ENCODE measurements at regions not wholly inside any gene's neighbourhood (a gene's known extent, or its start where the extent isn't known, plus 50 kb on each side); places are given as distances from the start of the nearest gene placed in this dataset.

- no peak for ATAC-seq
- TF ChIP-seq ZFP3 (CRISPR knock-in tag; IDR thresholded peaks at IDR 0.05) (no peak), ZFP30 (CRISPR knock-in tag; IDR thresholded peaks at IDR 0.05) (no peak), CSRNP3 (CRISPR knock-in tag; IDR thresholded peaks at IDR 0.05) (no peak), PATZ1 (CRISPR knock-in tag; IDR thresholded peaks at IDR 0.05; ENCODE audit: borderline replicate concordance) (no peak), ARNTL (CRISPR knock-in tag; IDR thresholded peaks at IDR 0.05; ENCODE audit: borderline replicate concordance, low read depth) (no peak)
These were observed 126.8 kb downstream of the BCL2L11 start for GRCh38 chr2:111247491-111247890.

- TF ChIP-seq ISL1 (CRISPR knock-in tag; IDR thresholded peaks at IDR 0.05) (0 out of 2 replicates have a peak, but pooled peaks have one; percentile 46), ZNF8 (CRISPR knock-in tag; IDR thresholded peaks at IDR 0.05) (no peak)
- ATAC-seq: peak; percentile 39; the same call in 2 of the 3 replicates
These were observed 129.1 kb downstream of the BCL2L11 start for GRCh38 chr2:111249806-111250205.

GRCh38 chr2:111250448-111251030 lies 129.8 kb downstream of the BCL2L11 start:
- ATAC-seq: no peak; the same call in 1 of the 3 replicates
- TF ChIP-seq ZNF70 (CRISPR knock-in tag; IDR thresholded peaks at IDR 0.05) (no peak), ZNF565 (CRISPR knock-in tag; conservative IDR thresholded peaks at IDR 0.05; ENCODE audit: low read depth) (no peak), ZNF8 (CRISPR knock-in tag; IDR thresholded peaks at IDR 0.05) (no peak), TOX (CRISPR knock-in tag; IDR thresholded peaks at IDR 0.05; ENCODE audit: borderline replicate concordance) (no peak), RARB (CRISPR knock-in tag; IDR thresholded peaks at IDR 0.05) (no peak), ZFP30 (CRISPR knock-in tag; IDR thresholded peaks at IDR 0.05) (no peak), SNAI2 (CRISPR knock-in tag; IDR thresholded peaks at IDR 0.05) (no peak), BACH2 (CRISPR knock-in tag; IDR thresholded peaks at IDR 0.05; ENCODE audit: borderline replicate concordance) (no peak), CREB5 (CRISPR knock-in tag; IDR thresholded peaks at IDR 0.05; ENCODE audit: low read depth) (no peak), OSR1 (CRISPR knock-in tag; IDR thresholded peaks at IDR 0.05) (no peak), CSRNP3 (CRISPR knock-in tag; IDR thresholded peaks at IDR 0.05) (no peak), PPARA (CRISPR knock-in tag; IDR thresholded peaks at IDR 0.05; ENCODE audit: borderline replicate concordance) (no peak), POU6F1 (CRISPR knock-in tag; IDR thresholded peaks at IDR 0.05; ENCODE audit: borderline replicate concordance, low read depth) (no peak), ZC3H10 (CRISPR knock-in tag; IDR thresholded peaks at IDR 0.05) (no peak), ARNTL (CRISPR knock-in tag; IDR thresholded peaks at IDR 0.05; ENCODE audit: borderline replicate concordance, low read depth) (no peak)

- no peak for TF ChIP-seq CREB5 (CRISPR knock-in tag; IDR thresholded peaks at IDR 0.05; ENCODE audit: low read depth)
- no peak for TF ChIP-seq CSDC2 (CRISPR knock-in tag; IDR thresholded peaks at IDR 0.05)
- TF ChIP-seq TOX (CRISPR knock-in tag; IDR thresholded peaks at IDR 0.05; ENCODE audit: borderline replicate concordance): no peak
- no peak for TF ChIP-seq ARNTL (CRISPR knock-in tag; IDR thresholded peaks at IDR 0.05; ENCODE audit: borderline replicate concordance, low read depth)
- no peak for TF ChIP-seq BACH2 (CRISPR knock-in tag; IDR thresholded peaks at IDR 0.05; ENCODE audit: borderline replicate concordance)
- no peak for TF ChIP-seq POU6F1 (CRISPR knock-in tag; IDR thresholded peaks at IDR 0.05; ENCODE audit: borderline replicate concordance, low read depth)
- no peak for TF ChIP-seq SNAI2 (CRISPR knock-in tag; IDR thresholded peaks at IDR 0.05)
- no peak for ATAC-seq
These were observed 131.0 kb downstream of the BCL2L11 start for GRCh38 chr2:111251711-111252110.

All from SK-N-SH treated with all-trans-retinoic acid at 6 μM for 48 hours (cell line).